T-helper 2 cell treated with Interferon-gamma antibody and Interleukin-4, amounts not matched to agents 100 ng/mL and 5 ng/mL, for 36 hours (primary cell): ENCODE measurements at regions not wholly inside any gene's neighbourhood (a gene's known extent, or its start where the extent isn't known, plus 50 kb on each side); places are given as distances from the start of the nearest gene placed in this dataset.

Experiments used
- intact Hi-C: fragments of 100-400 bp; cut with micrococcal nuclease; formaldehyde crosslinking; loops from one replicate; pipeline ENCODE4 v1.15.1; 2023

DNA sequence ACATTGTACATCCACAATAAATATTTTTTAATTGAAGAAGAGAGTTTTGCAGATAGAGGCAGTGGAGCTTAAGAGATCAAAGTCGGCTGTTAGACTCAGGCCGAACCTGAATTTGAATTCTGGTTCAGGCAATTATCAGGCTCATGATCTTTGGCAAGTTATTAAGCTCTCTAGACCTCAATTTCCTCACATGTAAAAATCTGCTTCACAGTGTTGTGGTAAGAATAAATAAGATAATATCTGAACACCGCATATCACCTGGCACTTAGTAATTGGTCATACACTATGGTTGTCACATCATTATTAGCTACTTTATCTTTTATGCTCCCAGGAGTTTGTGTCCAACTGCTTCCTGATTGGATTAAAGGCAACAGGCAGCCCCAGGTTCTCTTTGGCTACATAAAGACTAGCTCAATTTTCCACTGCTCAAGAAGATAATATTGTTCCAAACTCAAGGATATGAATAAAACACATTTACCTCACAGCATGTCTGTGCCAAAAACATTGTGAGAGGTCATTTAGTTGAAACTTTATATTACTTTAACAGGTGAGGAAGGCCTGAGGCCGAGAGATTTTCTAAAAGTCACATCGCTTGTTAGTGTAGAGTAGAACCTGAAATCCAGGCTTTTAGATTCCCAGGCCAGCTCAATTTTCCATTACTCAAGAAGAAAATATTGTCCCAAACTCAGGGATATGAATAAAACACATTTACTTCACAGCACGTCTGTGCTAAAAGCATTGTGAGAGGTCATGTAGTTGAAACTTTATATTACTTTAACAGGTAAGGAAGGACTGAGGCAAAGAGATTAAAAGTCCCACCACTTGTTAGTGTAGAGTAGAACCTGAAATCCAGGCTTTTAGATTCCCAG, 289.2 kb upstream of the PTGER4 start:
- intact Hi-C loops = no loop called here

GRCh38 chr5:40389591-40389990, 290.1 kb upstream of the PTGER4 start:
- intact Hi-C loops = no loop called here

DNA sequence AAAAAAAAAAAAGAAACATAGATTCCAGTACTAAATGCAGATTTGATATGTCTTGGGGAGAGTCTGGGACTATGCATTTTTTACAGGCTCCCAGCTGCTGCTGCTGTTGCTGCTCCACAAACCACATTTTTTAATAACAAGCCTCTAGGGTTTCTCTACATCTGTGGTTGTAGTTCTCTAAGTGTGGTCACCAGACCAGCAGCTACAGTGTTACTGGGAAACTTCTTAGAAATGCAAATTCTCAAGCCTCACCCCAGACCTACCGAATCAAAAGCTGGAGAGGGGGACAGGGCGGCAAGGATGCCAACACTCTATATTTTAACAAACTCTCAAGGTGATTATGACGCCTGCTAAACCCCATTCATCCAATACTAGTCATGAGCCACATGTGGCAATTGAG, 293.4 kb upstream of the PTGER4 start:
- intact Hi-C loops = loop anchor here (1.0 kb wide), 1 partner anchor 293 kb away; the partner anchor contains the start of gene PTGER4

GRCh38 chr5:40385544-40385943, 294.2 kb upstream of the PTGER4 start:
- intact Hi-C loops = loop anchor here (2.0 kb wide), 5 partner anchors 51 to 369 kb away; partner anchors contain the start of gene TTC33

GRCh38 chr5:40384782-40385390, 294.8 kb upstream of the PTGER4 start:
- intact Hi-C loops = loop anchor here (1.0 to 5.0 kb wide), 9 partner anchors 19 to 370 kb away; partner anchors contain the start of gene TTC33

DNA sequence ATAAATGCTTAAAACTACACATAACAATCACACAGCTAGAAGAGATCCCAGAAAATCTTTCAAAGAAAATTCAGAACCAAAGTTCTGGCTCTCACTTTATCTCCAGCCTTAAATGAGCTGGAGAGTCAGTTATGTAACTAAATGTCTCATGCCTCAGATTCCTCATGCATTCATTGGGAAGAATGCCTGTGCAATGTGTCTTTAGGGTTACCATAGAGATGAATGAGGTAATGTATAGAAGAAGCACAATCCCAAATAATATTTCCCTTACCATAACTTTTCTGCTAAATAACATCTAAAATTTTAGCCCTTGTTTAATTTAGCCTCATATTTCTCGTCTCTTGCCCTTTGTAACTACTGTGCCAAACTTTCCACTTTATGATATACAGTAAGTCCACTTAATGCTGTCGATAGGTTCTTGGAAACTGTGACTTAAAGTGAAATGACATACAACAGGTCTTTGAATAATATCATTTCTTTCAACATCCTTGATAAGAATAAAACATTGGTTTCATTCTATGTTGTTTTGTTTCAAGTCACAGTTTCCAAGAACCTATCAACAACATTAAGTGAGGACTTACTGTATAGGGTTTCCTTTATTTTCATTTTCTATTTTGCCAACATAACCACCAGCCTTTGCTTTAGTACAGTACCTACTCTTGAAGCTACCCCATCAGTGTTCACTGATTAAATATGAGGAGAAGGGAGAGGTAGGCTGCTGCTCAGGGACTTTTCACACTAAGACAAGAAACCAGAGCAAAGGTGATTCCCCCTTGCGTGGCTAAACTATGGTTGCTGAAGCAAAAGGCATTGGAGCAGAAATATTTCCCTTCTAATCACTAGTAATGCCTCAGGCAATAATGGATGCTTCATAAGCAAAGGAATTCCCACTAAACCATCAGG, 295.7 kb upstream of the PTGER4 start:
- intact Hi-C loops = loop anchor here (1.0 to 5.0 kb wide), 9 partner anchors 20 to 371 kb away; partner anchors contain the start of gene TTC33

DNA sequence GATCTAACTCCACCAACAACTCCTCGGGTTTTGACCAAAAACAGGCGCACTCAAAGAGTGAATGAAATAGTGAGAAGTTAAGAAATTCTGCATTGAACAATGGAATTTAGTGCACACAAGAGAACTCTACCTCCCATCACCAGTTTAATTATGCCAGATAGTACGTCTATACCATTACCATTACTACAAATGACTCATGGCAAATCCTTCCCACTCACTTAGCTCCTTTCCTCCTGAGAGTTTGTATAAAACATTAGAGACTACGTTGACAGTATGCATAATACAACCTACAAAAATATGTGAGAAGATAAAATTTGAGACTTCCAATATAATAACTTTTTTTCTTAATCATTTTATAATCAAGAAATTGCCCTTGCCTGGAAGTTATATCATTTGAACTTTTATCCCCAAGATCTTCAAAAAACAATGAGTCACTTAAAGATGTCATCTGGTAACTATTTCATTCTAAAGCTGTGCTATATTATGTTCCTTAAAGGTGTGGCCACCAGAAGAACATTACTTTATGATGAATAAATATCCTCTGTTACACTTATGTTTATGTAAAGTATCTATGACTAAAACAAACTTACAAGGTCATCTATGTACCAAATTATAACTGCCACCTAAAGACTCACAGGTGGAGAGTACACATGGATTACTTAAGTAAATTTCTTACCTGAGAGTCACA, 297.9 kb upstream of the PTGER4 start:
- intact Hi-C loops = loop anchor here (5.0 kb wide), 1 partner anchor 160 kb away; no protein-coding TSS in a partner anchor

GRCh38 chr5:40381016-40381415, 298.7 kb upstream of the PTGER4 start:
- intact Hi-C loops = loop anchor here (5.0 kb wide), 1 partner anchor 159 kb away; no protein-coding TSS in a partner anchor

- intact Hi-C loops = no loop called here
Observed at GRCh38 chr5:40378396-40379177, 301.1 kb upstream of the PTGER4 start.

- intact Hi-C loops = no loop called here
Observed at GRCh38 chr5:40376566-40376965, 303.1 kb upstream of the PTGER4 start.

DNA sequence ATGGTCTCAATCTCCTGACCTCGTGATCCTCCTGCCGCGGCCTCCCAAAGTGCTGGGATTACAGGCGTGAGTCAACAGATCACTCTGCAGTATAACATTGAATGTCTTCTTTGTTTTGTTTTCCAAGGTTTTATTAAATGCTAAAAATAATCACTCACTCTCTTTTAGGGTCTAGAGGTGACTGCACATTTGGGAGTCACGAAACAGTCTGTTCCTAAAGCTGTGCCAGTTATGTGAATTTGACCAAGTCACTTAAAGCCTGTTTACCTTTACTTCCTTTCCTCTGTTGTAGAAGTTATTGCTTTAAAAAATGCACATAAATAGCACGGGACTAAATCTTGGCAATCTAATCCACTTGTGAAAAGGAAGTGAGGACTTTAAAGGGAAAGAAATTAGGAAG, 304.9 kb upstream of the PTGER4 start:
- intact Hi-C loops = no loop called here

GRCh38 chr5:40368200-40368599, 311.5 kb upstream of the PTGER4 start:
- intact Hi-C loops = no loop called here

DNA sequence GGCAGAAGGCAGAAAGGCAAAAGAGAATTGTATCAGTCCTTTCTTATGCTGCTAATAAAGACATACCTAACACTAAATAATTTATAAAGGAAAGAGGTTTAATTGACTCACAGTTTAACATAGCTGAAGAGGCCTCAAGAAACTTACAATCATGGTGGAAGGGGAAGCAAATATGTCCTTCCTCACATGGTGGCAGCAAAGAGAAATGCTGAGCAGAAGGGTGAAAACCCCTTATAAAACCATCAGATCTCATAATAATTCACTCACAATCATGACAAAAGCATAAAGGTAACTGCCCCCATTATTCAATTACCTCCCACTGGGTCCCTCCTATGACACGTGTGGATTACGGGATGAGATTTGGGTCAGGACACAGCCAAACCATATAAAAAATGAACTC, 312.5 kb upstream of the PTGER4 start:
- intact Hi-C loops = no loop called here

DNA sequence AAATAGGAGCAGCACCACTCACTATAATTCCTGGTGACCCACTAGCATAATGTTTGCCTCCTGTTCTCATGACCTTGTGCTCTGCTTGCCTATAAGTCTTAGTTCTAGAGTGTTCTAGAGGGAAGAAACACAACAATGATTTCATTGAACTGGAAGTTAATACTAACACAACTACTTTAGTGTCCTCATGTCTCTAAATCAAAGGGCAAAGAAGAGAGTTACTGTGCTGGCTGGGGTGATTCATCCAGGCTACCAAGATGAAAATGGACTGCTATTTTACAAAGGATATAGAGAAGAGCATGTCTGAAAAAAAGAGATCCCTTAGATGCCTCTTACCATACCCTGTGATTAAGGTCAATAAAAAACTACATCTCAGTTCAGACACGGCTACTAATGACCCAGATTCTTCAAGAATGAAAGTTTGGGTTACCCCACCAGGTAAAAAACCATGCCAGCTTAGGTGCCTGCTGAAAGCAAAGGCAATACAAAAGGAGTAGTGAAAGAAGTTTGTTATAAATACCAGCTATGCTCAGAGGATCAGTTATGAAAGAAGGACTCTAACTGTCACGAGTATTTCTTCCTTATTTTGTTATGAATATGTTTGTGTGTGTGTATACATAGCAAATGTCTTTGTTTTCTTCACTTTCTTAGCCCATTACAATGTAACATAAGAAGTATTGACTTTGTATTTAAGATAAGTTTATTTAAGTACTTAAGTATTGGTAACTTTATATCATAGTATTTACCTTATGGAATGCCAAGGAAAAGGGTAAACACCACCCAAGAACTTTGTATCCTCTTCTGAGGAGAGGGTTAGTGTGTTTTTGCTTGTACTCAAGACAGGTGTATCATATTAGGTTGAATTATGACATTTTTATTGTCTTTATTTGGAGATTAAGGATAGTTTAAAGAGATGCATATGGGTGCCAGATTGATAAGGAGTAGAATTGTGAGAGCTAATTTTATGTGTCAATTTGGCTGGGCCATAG, 314.1 kb upstream of the PTGER4 start:
- intact Hi-C loops = no loop called here

- intact Hi-C loops = no loop called here
Observed at GRCh38 chr5:40364441-40364840, 315.3 kb upstream of the PTGER4 start.

DNA sequence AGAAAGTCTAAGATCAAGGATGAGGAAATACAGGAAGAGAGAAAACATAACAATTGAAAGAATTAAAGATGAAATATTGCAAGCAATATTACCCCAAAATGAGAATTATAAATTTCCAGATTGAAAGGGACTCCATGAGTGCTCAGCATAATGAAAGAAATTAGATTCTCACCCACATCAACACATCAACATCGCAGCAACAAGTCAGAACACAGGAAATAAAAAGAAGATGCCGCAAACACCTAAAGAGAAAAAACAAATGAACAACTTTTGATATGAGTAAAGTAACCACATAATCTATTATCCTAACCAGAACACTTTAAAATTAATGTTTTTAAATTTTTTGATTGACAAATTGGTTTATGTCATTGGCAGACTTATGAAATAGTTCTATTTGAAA, 318.3 kb upstream of the PTGER4 start:
- intact Hi-C loops = no loop called here

DNA sequence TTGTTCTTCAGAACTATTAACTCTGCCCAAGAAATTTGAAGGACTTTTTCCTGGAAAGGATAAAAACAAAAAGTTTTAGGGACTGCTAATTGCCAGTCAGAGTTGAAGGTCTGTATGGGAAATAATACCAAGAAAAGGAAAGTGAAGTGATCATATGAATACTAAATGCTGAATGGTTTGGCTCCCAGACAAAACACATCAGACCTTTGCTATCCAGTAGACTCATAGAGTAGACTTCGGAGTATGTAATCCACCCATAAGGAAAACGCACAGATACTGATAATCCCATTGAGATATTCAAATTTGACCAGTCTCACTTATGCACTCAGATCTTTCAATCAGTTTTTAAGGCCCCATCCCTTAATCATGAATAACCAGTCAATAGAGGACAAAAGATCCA, 319.0 kb upstream of the PTGER4 start:
- intact Hi-C loops = no loop called here

- intact Hi-C loops = no loop called here
Observed at GRCh38 chr5:40359832-40360231, 319.9 kb upstream of the PTGER4 start.

- intact Hi-C loops = no loop called here
Observed at GRCh38 chr5:40359093-40359492, 320.6 kb upstream of the PTGER4 start.
